ENCODE measurements at regions not wholly inside any gene's neighbourhood (a gene's known extent, or its start where the extent isn't known, plus 50 kb on each side); places are given as distances from the start of the nearest gene placed in this dataset.

DNA sequence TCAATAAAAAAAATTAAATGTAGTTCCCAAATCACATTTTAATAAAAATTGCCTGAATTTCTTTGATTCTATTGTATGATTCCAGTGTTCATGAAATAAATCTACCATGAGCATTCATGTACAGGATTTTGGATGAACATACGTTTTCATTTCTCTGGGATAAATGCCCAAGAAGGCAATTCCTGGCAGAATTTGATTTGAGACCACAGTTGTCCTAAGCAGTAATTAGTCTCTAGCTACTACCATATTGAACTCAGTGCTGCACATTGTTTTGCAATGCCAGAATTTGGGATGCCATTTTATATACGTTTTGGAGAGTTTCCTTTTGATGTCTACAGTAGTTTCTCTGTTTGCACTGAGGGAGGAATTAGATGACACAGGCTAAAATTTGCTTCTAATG lies 265.3 kb upstream of the HS3ST5 start:
- TF ChIP-seq, protein P1, sequence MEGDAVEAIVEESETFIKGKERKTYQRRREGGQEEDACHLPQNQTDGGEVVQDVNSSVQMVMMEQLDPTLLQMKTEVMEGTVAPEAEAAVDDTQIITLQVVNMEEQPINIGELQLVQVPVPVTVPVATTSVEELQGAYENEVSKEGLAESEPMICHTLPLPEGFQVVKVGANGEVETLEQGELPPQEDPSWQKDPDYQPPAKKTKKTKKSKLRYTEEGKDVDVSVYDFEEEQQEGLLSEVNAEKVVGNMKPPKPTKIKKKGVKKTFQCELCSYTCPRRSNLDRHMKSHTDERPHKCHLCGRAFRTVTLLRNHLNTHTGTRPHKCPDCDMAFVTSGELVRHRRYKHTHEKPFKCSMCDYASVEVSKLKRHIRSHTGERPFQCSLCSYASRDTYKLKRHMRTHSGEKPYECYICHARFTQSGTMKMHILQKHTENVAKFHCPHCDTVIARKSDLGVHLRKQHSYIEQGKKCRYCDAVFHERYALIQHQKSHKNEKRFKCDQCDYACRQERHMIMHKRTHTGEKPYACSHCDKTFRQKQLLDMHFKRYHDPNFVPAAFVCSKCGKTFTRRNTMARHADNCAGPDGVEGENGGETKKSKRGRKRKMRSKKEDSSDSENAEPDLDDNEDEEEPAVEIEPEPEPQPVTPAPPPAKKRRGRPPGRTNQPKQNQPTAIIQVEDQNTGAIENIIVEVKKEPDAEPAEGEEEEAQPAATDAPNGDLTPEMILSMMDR (IDR thresholded peaks at IDR 0.05) = no peak
- Histone ChIP-seq H3K27me3 (ENCODE audit: control insufficient read depth, insufficient read depth, low read length) (no peaks in the 10 kb centered on the region), H3K4me3 (ENCODE audit: low read depth, low read length) (no peak overlapping the region), H2AFZ (no peak overlapping the region), H3K4me2 (ENCODE audit: low read length) (no peak overlapping the region), H3K79me2 (no peaks in the 10 kb centered on the region), H3K4me1 (no peaks in the 10 kb centered on the region), H3K36me3 (ENCODE audit: control insufficient read depth, insufficient read depth, low read length) (no peaks in the 10 kb centered on the region), H3K9ac (no peak overlapping the region), H3K27ac (no peak overlapping the region), H3K9me3 (ENCODE audit: control insufficient read depth, low read length) (no peaks in the 10 kb centered on the region)

DNA sequence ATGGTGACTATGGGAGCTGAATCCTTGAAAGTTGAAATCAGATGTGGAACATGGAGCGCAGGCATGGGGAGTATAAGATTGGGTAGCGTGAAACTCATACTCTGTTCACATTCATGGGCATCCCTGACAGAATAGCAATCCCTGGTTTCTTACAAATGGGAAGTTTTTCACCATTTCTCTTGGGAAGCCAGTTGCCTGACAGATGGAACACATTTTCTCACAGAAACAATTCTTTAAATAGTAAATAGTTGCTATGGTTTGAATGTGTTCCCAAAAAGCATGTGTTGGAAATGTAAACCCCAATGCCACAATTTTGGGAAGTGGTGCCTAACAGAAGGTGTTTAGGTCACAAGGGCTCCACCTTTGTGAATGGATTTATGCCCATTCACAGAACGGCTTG lies 262.8 kb upstream of the HS3ST5 start:
- Histone ChIP-seq H3K27ac (no peak overlapping the region), H3K79me2 (no peaks in the 10 kb centered on the region), H3K4me3 (ENCODE audit: low read depth, low read length) (no peak overlapping the region), H3K4me1 (no peaks in the 10 kb centered on the region), H3K27me3 (ENCODE audit: control insufficient read depth, insufficient read depth, low read length) (no peaks in the 10 kb centered on the region), H3K9ac (no peak overlapping the region), H3K9me3 (ENCODE audit: control insufficient read depth, low read length) (no peaks in the 10 kb centered on the region), H3K4me2 (ENCODE audit: low read length) (no peak overlapping the region), H3K36me3 (ENCODE audit: control insufficient read depth, insufficient read depth, low read length) (no peaks in the 10 kb centered on the region), H2AFZ (no peak overlapping the region)
- TF ChIP-seq, protein P1 (IDR thresholded peaks at IDR 0.05) = no peak

DNA sequence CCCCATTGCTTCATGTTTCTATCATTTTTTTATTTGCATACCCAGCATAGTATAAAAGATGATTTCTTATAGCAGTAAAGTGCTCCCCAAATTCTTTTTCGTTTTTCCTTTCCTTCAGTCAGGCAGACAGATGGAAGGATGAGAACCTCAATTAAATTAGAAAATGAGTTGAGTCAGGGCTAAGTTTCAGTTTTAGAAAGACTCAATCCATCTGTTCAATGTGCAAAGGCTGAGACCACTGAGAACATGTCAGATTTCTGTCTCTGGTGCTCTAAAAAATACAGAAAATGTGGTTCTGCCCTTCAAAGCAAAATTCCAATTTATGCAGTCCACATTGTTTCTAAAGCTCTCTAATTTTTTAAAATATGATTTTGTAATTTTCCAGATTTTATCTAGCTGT lies 257.6 kb upstream of the HS3ST5 start:
- Histone ChIP-seq H3K79me2 (no peaks in the 10 kb centered on the region), H3K4me1 (no peaks in the 10 kb centered on the region), H3K36me3 (ENCODE audit: control insufficient read depth, insufficient read depth, low read length) (no peaks in the 10 kb centered on the region), H3K27me3 (ENCODE audit: control insufficient read depth, insufficient read depth, low read length) (no peaks in the 10 kb centered on the region), H3K9me3 (ENCODE audit: control insufficient read depth, low read length) (no peaks in the 10 kb centered on the region), H3K4me2 (ENCODE audit: low read length) (no peak overlapping the region), H2AFZ (no peak overlapping the region), H3K4me3 (ENCODE audit: low read depth, low read length) (no peak overlapping the region), H3K9ac (no peak overlapping the region), H3K27ac (no peak overlapping the region)
- TF ChIP-seq, protein P1 (IDR thresholded peaks at IDR 0.05) = no peak

DNA sequence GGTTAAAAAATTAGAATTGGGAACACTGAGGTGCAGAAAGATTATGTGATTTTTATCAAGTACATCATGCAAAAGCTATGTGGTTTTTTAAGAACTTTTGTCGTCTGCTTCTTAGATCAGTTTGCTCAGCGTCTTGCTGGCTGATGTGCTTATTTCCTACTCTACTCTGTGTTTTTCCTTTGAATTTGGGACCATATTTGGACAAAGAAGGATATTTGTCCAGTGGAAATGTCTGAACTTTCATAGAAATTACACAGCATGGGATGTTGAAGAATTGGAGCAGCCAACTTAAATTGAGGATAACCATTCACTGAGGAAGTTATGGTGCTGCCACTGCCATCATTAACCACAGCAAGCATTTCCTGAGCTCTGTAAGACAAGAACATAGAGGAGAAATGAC lies 252.8 kb upstream of the HS3ST5 start:
- no peaks in the 10 kb centered on the region for H3K9me3 ChIP-seq (ENCODE audit: control insufficient read depth, low read length)
- H3K9ac ChIP-seq = no peak overlapping the region
- H3K27ac ChIP-seq = no peak overlapping the region
- no peak overlapping the region for H3K4me3 ChIP-seq (ENCODE audit: low read depth, low read length)
- no peaks in the 10 kb centered on the region for H3K79me2 ChIP-seq
- no peaks in the 10 kb centered on the region for H3K36me3 ChIP-seq (ENCODE audit: control insufficient read depth, insufficient read depth, low read length)
- no peak overlapping the region for H3K4me2 ChIP-seq (ENCODE audit: low read length)
- TF ChIP-seq, protein P1 (IDR thresholded peaks at IDR 0.05) = no peak
- no peaks in the 10 kb centered on the region for H3K27me3 ChIP-seq (ENCODE audit: control insufficient read depth, insufficient read depth, low read length)
- no peaks in the 10 kb centered on the region for H3K4me1 ChIP-seq
- H2AFZ ChIP-seq = no peak overlapping the region

DNA sequence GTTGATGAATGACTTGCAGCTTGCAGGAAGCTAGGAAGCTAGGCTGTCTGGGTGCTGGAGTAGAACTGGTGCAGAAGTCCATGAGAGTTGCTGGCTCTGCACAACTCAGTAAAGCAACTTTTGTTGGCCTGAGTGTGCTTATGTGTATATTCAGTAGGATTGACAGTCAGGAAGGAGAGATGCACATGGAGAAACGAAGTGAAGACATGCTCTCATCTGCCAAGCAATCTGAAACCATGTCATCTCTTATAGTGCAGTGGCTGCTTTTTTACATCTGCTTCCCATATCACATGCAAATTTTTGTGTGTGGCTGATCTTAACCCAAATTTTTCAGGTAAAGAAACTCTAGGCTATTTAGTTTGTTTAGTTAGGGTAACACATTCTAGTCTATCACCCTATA lies 252.4 kb upstream of the HS3ST5 start:
- H3K4me2 ChIP-seq (ENCODE audit: low read length) = no peak overlapping the region
- no peak overlapping the region for H3K4me3 ChIP-seq (ENCODE audit: low read depth, low read length)
- no peaks in the 10 kb centered on the region for H3K27me3 ChIP-seq (ENCODE audit: control insufficient read depth, insufficient read depth, low read length)
- H3K9me3 ChIP-seq (ENCODE audit: control insufficient read depth, low read length) = no peaks in the 10 kb centered on the region
- H2AFZ ChIP-seq = no peak overlapping the region
- no peak overlapping the region for H3K27ac ChIP-seq
- no peak overlapping the region for H3K9ac ChIP-seq
- no peaks in the 10 kb centered on the region for H3K4me1 ChIP-seq
- no peaks in the 10 kb centered on the region for H3K79me2 ChIP-seq
- no peaks in the 10 kb centered on the region for H3K36me3 ChIP-seq (ENCODE audit: control insufficient read depth, insufficient read depth, low read length)
- TF ChIP-seq, protein P1 (IDR thresholded peaks at IDR 0.05) = no peak
